Nephron (organoid): ENCODE measurements at regions not wholly inside any gene's neighbourhood (a gene's known extent, or its start where the extent isn't known, plus 50 kb on each side); places are given as distances from the start of the nearest gene placed in this dataset.

Experiments used
- H3K27ac Mint-ChIP-seq, 3 experiments: 2 replicates each; pipeline ENCODE4 v1.8.0; 2020; ENCODE audit warnings: mixed read lengths in 3 of 3, mild to moderate bottlenecking in 2 of 3, moderate library complexity in 1 of 3
- H3K27me3 Mint-ChIP-seq: 2 replicates; pipeline ENCODE4 v1.8.0; 2021; ENCODE audit warnings: low read depth, mild to moderate bottlenecking, moderate library complexity, mixed read lengths
- H3K36me3 Mint-ChIP-seq: 2 replicates; pipeline ENCODE4 v1.8.0; 2020; ENCODE audit warnings: low read depth, mixed read lengths
- H3K4me1 Mint-ChIP-seq: 2 replicates; pipeline ENCODE4 v1.8.0; 2020; ENCODE audit warnings: mixed read lengths
- H3K4me3 Mint-ChIP-seq, 3 experiments: 2 replicates each; pipeline ENCODE4 v1.8.0; 2020; ENCODE audit warnings: mild to moderate bottlenecking in 3 of 3, mixed read lengths in 3 of 3, moderate library complexity in 2 of 3
- H3K9me3 Mint-ChIP-seq: 2 replicates; pipeline ENCODE4 v1.8.0; 2020; ENCODE audit warnings: mixed read lengths
- CTCF ChIP-seq, 3 experiments: fragments of 200-600 bp; sonication (generic); IDR thresholded peaks; one replicate each; pipeline ENCODE4 v1.5.0; 2021; ENCODE audit warnings: antibody characterized with exemption in 3 of 3; ENCODE audit not compliant: unreplicated experiment in 3 of 3

DNA sequence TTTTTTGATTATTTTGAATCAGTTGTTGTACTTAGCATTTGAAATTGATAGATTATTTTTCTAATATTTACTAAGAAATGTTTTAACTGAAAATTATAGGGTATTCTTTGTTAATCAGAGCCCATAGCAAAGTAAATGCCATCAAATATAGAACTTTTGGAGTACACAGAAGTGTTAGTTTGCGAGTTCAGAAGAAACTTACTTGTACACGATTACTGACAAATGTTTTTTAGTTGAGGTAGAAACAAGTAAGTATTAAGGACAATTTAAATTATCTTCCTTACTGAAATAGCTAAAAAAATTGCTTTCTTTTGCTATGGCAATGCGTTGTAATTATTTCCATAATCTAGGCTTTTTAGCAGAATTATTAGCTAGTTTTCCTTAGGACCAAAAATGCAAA, 692.2 kb downstream of the USP25 start:
- no peak for TF ChIP-seq CTCF (IDR thresholded peaks at IDR 0.05; ENCODE audit: unreplicated experiment in 3 of 3)
- H3K27me3 Mint-ChIP-seq, result no peaks in the 10 kb centered on the region
- H3K4me1 Mint-ChIP-seq, result peaks cover 48% of the 10 kb centered on the region
- no peaks in the 10 kb centered on the region for H3K36me3 Mint-ChIP-seq
- no peaks in the 10 kb centered on the region for H3K9me3 Mint-ChIP-seq
- peak overlapping the region; percentile 26 to 94 (median 90) for H3K4me3 Mint-ChIP-seq
- peak overlapping the region in 2 of 3 experiments; percentile 27 to 72 for H3K27ac Mint-ChIP-seq

DNA sequence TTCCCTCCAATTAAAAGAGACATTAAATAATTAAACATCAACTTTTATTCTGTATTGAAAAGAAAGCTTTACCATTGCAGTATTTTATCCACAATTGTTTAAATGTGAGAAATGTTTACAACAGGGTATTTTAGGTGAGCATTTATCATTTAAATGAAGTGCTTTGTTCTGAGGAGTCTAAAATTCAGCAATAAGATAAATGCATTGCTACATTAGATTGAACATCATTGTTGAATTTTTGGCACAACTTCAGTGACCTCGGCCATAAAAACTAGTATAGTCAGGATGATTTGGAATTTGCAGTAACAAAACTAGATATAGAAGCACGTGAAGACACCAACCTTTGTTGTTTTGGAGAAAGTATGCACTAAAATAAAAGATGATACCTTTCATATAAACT, 692.9 kb downstream of the USP25 start:
- Mint-ChIP-seq H3K27me3 (no peaks in the 10 kb centered on the region), H3K4me1 (peaks cover 56% of the 10 kb centered on the region), H3K27ac (peak overlapping the region; percentile 60 to 72 (median 67)), H3K9me3 (no peaks in the 10 kb centered on the region), H3K4me3 (peak overlapping the region; percentile 20 to 82 (median 61)), H3K36me3 (no peaks in the 10 kb centered on the region)
- TF ChIP-seq CTCF (IDR thresholded peaks at IDR 0.05; ENCODE audit: unreplicated experiment in 3 of 3), result no peak

DNA sequence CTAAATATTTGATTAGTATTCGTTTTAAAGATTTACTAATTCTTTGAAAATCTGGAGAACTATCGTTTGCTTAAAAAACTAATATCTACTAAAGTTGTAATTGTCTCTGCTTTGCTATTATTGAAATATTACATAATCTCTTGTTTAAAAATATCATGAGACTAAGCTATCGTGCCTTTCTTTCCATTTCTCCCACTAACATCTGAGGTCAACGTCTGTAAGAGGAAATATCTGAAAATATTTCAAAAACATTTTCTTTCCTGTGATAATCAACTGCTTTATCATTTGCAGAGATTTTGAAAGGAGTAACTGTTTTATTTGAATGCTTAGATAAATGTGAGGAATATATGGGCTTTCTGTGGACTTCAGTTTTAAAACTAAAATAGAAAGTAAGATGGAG, 694.1 kb downstream of the USP25 start:
- Mint-ChIP-seq H3K27me3 (no peaks in the 10 kb centered on the region), H3K9me3 (no peaks in the 10 kb centered on the region)

DNA sequence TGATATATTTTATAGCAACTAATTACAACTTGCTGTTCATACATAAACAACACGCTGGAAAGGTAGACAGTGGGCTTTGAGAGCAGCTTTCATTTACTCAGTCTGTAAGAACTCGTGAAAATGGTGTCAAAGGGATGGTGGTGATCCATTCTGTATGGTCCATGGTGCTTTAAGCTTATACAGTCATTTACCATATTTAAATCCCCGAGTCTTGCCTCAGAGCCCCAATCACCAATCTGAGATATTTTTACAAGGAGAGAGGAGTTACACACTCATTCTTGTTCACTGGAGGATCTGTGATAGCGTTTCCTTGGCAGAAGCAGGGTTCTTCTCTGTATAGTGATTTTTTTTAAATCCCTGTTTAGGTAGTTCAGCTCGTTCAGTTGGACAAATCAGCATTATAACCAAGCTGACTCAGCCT, 694.6 kb downstream of the USP25 start:
- peaks cover 55% of the 10 kb centered on the region for H3K4me1 Mint-ChIP-seq
- no peaks in the 10 kb centered on the region for H3K27me3 Mint-ChIP-seq
- H3K4me3 Mint-ChIP-seq, result peak overlapping the region; percentile 63 to 83 (median 69)
- peak overlapping the region; percentile 74 to 93 (median 81) for H3K27ac Mint-ChIP-seq
- H3K9me3 Mint-ChIP-seq, result no peaks in the 10 kb centered on the region
- TF ChIP-seq CTCF (IDR thresholded peaks at IDR 0.05; ENCODE audit: unreplicated experiment in 3 of 3), result no peak
- no peaks in the 10 kb centered on the region for H3K36me3 Mint-ChIP-seq

More for the DNA sequence above, 694.1 kb downstream of the USP25 start:
- peak overlapping the region; percentile 63 to 83 (median 69) for H3K4me3 Mint-ChIP-seq
- H3K27ac Mint-ChIP-seq, result peak overlapping the region; percentile 74 to 93 (median 81)
- H3K4me1 Mint-ChIP-seq, result peaks cover 55% of the 10 kb centered on the region
- no peaks in the 10 kb centered on the region for H3K36me3 Mint-ChIP-seq
- no peak for TF ChIP-seq CTCF (IDR thresholded peaks at IDR 0.05; ENCODE audit: unreplicated experiment in 3 of 3)

GRCh38 chr21:16425376-16425775, 695.6 kb downstream of the USP25 start:
- Mint-ChIP-seq H3K9me3 (no peaks in the 10 kb centered on the region), H3K27ac (peak overlapping the region; percentile 72 to 93 (median 82)), H3K4me3 (peak overlapping the region in 2 of 3 experiments; percentile 30 to 63), H3K4me1 (peaks cover 55% of the 10 kb centered on the region), H3K36me3 (no peaks in the 10 kb centered on the region), H3K27me3 (no peaks in the 10 kb centered on the region)
- no peak for TF ChIP-seq CTCF (IDR thresholded peaks at IDR 0.05; ENCODE audit: unreplicated experiment in 3 of 3)

- Mint-ChIP-seq H3K9me3 (no peaks in the 10 kb centered on the region), H3K4me3 (peak overlapping the region in 1 of 3 experiments; percentile 50), H3K27me3 (no peaks in the 10 kb centered on the region), H3K27ac (peak overlapping the region; percentile 33 to 93 (median 54)), H3K36me3 (no peaks in the 10 kb centered on the region), H3K4me1 (peaks cover 67% of the 10 kb centered on the region)
- TF ChIP-seq CTCF (IDR thresholded peaks at IDR 0.05; ENCODE audit: unreplicated experiment in 3 of 3), result no peak
These were observed 697.2 kb downstream of the USP25 start for GRCh38 chr21:16426936-16427335.
